ENCODE measurements at regions not wholly inside any gene's neighbourhood (a gene's known extent, or its start where the extent isn't known, plus 50 kb on each side); places are given as distances from the start of the nearest gene placed in this dataset.
"Not testable (repeated sequence)": the region's sequence is repeated elsewhere in the genome, so short reads cannot be mapped to it uniquely, and the experiment has no call there.

GRCh38 chr4:43496188-43496587 lies 603.7 kb downstream of the GRXCR1 start:
- intact Hi-C loops (cut with DNase I; ENCODE audit: low total_unique reads) = no loop called here
- no peak for TF ChIP-seq CTCF (IDR thresholded peaks at IDR 0.05)
- no peak for TF ChIP-seq POLR2A (IDR thresholded peaks at IDR 0.05)
- H3K4me3 ChIP-seq (ENCODE audit: low read depth, poor library complexity, severe bottlenecking) = no peak overlapping the region
- no peak for DNase-seq (ENCODE audit: low spot score in 2 of 2)

- DNase-seq (ENCODE audit: low spot score in 2 of 2) = no peak
- no peak overlapping the region for H3K4me3 ChIP-seq (ENCODE audit: low read depth, poor library complexity, severe bottlenecking)
- 42 to 70% methylated on average over 2 of the region's 2 CpGs for WGBS, 2 donors
- intact Hi-C loops (cut with DNase I; ENCODE audit: low total_unique reads) = no loop called here
- TF ChIP-seq POLR2A (IDR thresholded peaks at IDR 0.05) = no peak
- no peak for TF ChIP-seq CTCF (IDR thresholded peaks at IDR 0.05)
Observed at GRCh38 chr4:43496602-43497001, 604.1 kb downstream of the GRXCR1 start.

GRCh38 chr4:43505823-43506222 lies 613.3 kb downstream of the GRXCR1 start:
- DNase-seq (ENCODE audit: low spot score in 2 of 2); intact Hi-C loops (cut with DNase I; ENCODE audit: low total_unique reads); H3K4me3 ChIP-seq (ENCODE audit: low read depth, poor library complexity, severe bottlenecking): not testable (repeated sequence)
- WGBS, 2 donors = 92 to 94% methylated on average over 13 of the region's 13 CpGs

- no peak for DNase-seq (ENCODE audit: low spot score in 2 of 2)
- TF ChIP-seq CTCF (IDR thresholded peaks at IDR 0.05) (no peak), POLR2A (IDR thresholded peaks at IDR 0.05) (no peak)
- H3K4me3 ChIP-seq (ENCODE audit: low read depth, poor library complexity, severe bottlenecking) = no peak overlapping the region
- 62 to 86% methylated on average over 1 of the region's 1 CpG for WGBS, 2 donors
- intact Hi-C loops (cut with DNase I; ENCODE audit: low total_unique reads) = no loop called here
Observed at GRCh38 chr4:43512253-43512652, 619.7 kb downstream of the GRXCR1 start.

- H3K4me3 ChIP-seq (ENCODE audit: low read depth, poor library complexity, severe bottlenecking) = no peak overlapping the region
- no peak for TF ChIP-seq POLR2A (IDR thresholded peaks at IDR 0.05)
- TF ChIP-seq CTCF (IDR thresholded peaks at IDR 0.05) = no peak
- intact Hi-C loops (cut with DNase I; ENCODE audit: low total_unique reads) = no loop called here
- no peak for DNase-seq (ENCODE audit: low spot score in 2 of 2)
- WGBS, 2 donors = 82 to 87% methylated on average over 2 of the region's 2 CpGs
Observed at GRCh38 chr4:43525646-43526045, 633.1 kb downstream of the GRXCR1 start.

GRCh38 chr4:43547561-43547960 lies 655.0 kb downstream of the GRXCR1 start:
- H3K4me3 ChIP-seq (ENCODE audit: low read depth, poor library complexity, severe bottlenecking) = no peak overlapping the region
- TF ChIP-seq CTCF (IDR thresholded peaks at IDR 0.05) (no peak), POLR2A (IDR thresholded peaks at IDR 0.05) (no peak)
- DNase-seq (ENCODE audit: low spot score in 2 of 2) = no peak
- intact Hi-C loops (cut with DNase I; ENCODE audit: low total_unique reads) = no loop called here
- WGBS, 2 donors = 44 to 49% methylated on average over 1 of the region's 1 CpG
